ENCODE measurements at regions not wholly inside any gene's neighbourhood (a gene's known extent, or its start where the extent isn't known, plus 50 kb on each side); places are given as distances from the start of the nearest gene placed in this dataset.

DNA sequence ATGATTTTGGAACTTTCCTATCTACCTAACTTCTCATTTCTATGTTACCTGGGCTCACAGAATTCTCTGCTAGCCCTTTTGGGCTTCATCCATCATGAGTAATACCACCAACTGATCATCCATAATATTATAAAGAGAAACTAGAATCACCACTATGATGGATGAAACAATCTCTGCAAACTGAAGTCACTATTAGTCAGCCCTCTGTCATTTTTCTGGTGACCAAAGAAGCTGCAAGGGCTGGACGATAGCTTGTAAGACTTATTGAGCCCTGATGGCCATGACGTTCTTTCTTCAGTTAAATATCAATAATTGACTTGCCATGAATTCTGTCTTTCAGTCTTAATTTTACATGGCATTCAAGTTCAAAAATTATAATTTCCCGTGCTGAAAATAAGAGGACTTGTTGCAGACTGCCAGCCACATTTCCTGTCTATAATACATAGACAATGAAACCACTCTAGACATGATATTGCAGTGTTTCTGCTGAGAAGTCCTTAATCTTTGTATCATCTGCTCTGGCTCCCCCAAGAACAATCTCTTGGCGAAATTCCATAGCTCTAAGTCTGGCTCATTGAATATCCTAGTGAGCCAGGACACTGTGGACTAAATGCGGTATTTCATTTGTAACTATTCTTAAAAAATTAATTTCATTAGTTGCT lies 655.0 kb upstream of the CAMK1G start:
- no peak for DNase-seq
- no peaks in the 10 kb centered on the region for H3K79me2 ChIP-seq (ENCODE audit: insufficient read depth, low read length)
- H3K4me2 ChIP-seq (ENCODE audit: insufficient read depth, low read length): no peak overlapping the region
- H3K27ac ChIP-seq (ENCODE audit: low read length): no peak overlapping the region
- no peak overlapping the region for H3K4me3 ChIP-seq (ENCODE audit: low read depth in 1 of 2, low read length in 2 of 2)
- ATAC-seq (ENCODE audit: insufficient read depth, low read depth): no peak
- H3K9me3 ChIP-seq (ENCODE audit: insufficient read depth, low read length, severe bottlenecking): no peaks in the 10 kb centered on the region
- no peaks in the 10 kb centered on the region for H3K4me1 ChIP-seq (ENCODE audit: insufficient read depth, low read length)
- TF ChIP-seq EZH2 (IDR thresholded peaks at IDR 0.05; ENCODE audit: borderline replicate concordance, low read depth, low read length, severe bottlenecking): no peak
- TF ChIP-seq, protein P1, sequence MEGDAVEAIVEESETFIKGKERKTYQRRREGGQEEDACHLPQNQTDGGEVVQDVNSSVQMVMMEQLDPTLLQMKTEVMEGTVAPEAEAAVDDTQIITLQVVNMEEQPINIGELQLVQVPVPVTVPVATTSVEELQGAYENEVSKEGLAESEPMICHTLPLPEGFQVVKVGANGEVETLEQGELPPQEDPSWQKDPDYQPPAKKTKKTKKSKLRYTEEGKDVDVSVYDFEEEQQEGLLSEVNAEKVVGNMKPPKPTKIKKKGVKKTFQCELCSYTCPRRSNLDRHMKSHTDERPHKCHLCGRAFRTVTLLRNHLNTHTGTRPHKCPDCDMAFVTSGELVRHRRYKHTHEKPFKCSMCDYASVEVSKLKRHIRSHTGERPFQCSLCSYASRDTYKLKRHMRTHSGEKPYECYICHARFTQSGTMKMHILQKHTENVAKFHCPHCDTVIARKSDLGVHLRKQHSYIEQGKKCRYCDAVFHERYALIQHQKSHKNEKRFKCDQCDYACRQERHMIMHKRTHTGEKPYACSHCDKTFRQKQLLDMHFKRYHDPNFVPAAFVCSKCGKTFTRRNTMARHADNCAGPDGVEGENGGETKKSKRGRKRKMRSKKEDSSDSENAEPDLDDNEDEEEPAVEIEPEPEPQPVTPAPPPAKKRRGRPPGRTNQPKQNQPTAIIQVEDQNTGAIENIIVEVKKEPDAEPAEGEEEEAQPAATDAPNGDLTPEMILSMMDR (IDR thresholded peaks at IDR 0.05; ENCODE audit: borderline replicate concordance, extremely low read depth, low read length, poor library complexity, severe bottlenecking): no peak
- H3K36me3 ChIP-seq (ENCODE audit: insufficient read depth, low read length): no peaks in the 10 kb centered on the region
- no peak overlapping the region for H3K9ac ChIP-seq (ENCODE audit: low read depth, low read length)
- no peaks in the 10 kb centered on the region for H4K20me1 ChIP-seq (ENCODE audit: insufficient read depth, low read length)
- H3K27me3 ChIP-seq (ENCODE audit: insufficient read depth, low read length, poor library complexity): peaks cover 3% of the 10 kb centered on the region
- H2AFZ ChIP-seq (ENCODE audit: low read depth, low read length): no peak overlapping the region

- Histone ChIP-seq H3K4me2 (ENCODE audit: insufficient read depth, low read length) (no peak overlapping the region), H3K4me3 (ENCODE audit: low read depth in 1 of 2, low read length in 2 of 2) (no peak overlapping the region), H2AFZ (ENCODE audit: low read depth, low read length) (no peak overlapping the region), H3K9ac (ENCODE audit: low read depth, low read length) (no peak overlapping the region), H3K79me2 (ENCODE audit: insufficient read depth, low read length) (no peaks in the 10 kb centered on the region), H3K27ac (ENCODE audit: low read length) (no peak overlapping the region), H3K27me3 (ENCODE audit: insufficient read depth, low read length, poor library complexity) (peaks cover 3% of the 10 kb centered on the region), H3K36me3 (ENCODE audit: insufficient read depth, low read length) (no peaks in the 10 kb centered on the region), H3K9me3 (ENCODE audit: insufficient read depth, low read length, severe bottlenecking) (no peaks in the 10 kb centered on the region), H3K4me1 (ENCODE audit: insufficient read depth, low read length) (no peaks in the 10 kb centered on the region), H4K20me1 (ENCODE audit: insufficient read depth, low read length) (no peaks in the 10 kb centered on the region)
- ATAC-seq (ENCODE audit: insufficient read depth, low read depth) (no peak), DNase-seq (no peak)
- TF ChIP-seq EZH2 (IDR thresholded peaks at IDR 0.05; ENCODE audit: borderline replicate concordance, low read depth, low read length, severe bottlenecking): no peak
- TF ChIP-seq, protein P1 (IDR thresholded peaks at IDR 0.05; ENCODE audit: borderline replicate concordance, extremely low read depth, low read length, poor library complexity, severe bottlenecking): no peak
Observed at GRCh38 chr1:208929575-208929974, 653.9 kb upstream of the CAMK1G start.

DNA sequence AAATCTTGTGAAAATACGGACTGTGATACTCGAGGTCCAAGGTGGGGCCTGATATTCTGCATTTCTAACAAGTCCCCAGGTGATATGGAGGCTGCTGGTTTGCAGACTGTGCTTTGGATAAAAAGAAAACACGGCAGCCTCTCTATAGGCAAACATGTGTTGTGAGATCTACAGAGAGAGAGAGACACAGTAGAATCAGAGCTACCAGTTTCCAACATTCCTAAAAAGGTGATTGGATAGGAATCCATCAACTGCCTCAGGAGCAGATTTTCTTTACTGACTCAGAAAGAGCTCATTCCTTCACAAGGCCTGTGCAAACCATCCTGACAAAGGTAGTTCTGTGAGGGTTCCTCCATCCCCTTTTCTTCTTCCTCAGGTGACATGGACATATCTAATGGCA lies 651.6 kb upstream of the CAMK1G start:
- no peak for TF ChIP-seq EZH2 (IDR thresholded peaks at IDR 0.05; ENCODE audit: borderline replicate concordance, low read depth, low read length, severe bottlenecking)
- TF ChIP-seq, protein P1 (IDR thresholded peaks at IDR 0.05; ENCODE audit: borderline replicate concordance, extremely low read depth, low read length, poor library complexity, severe bottlenecking): no peak
- Histone ChIP-seq H3K4me1 (ENCODE audit: insufficient read depth, low read length) (no peaks in the 10 kb centered on the region), H3K4me3 (ENCODE audit: low read depth in 1 of 2, low read length in 2 of 2) (no peak overlapping the region), H3K36me3 (ENCODE audit: insufficient read depth, low read length) (no peaks in the 10 kb centered on the region), H3K4me2 (ENCODE audit: insufficient read depth, low read length) (no peak overlapping the region), H3K27me3 (ENCODE audit: insufficient read depth, low read length, poor library complexity) (peaks cover 3% of the 10 kb centered on the region), H4K20me1 (ENCODE audit: insufficient read depth, low read length) (no peaks in the 10 kb centered on the region), H3K9ac (ENCODE audit: low read depth, low read length) (no peak overlapping the region), H3K9me3 (ENCODE audit: insufficient read depth, low read length, severe bottlenecking) (no peaks in the 10 kb centered on the region), H2AFZ (ENCODE audit: low read depth, low read length) (no peak overlapping the region), H3K27ac (ENCODE audit: low read length) (no peak overlapping the region), H3K79me2 (ENCODE audit: insufficient read depth, low read length) (no peaks in the 10 kb centered on the region)
- ATAC-seq (ENCODE audit: insufficient read depth, low read depth) (no peak), DNase-seq (no peak)

Measured in DND-41 (cell line).